ENCODE measurements at regions not wholly inside any gene's neighbourhood (a gene's known extent, or its start where the extent isn't known, plus 50 kb on each side); places are given as distances from the start of the nearest gene placed in this dataset.

DNA sequence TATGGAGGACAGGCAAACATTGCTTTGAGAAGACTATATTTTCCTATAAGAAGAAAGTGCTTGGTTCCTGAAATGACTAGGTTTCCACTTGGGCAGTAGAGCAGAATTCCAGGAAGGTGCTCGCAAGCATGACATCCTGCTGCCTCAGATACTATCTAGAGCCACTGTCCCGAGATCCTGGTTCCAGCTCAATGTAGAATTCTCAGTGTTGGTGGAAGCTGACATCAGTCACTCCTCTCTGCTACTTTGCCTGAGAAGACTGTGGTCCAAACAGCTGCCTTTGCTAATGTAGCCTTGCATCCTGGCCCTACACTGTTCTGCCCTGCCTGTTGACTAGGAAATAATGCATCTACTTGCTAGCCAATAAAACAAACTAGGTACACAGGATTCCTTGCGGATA is 50.0 kb upstream of the ITGA6 start:
- TF ChIP-seq ZFP3 (CRISPR knock-in tag; IDR thresholded peaks at IDR 0.05) = no peak
- TF ChIP-seq ZNF8 (CRISPR knock-in tag; IDR thresholded peaks at IDR 0.05) = no peak
- TF ChIP-seq PPARA (CRISPR knock-in tag; IDR thresholded peaks at IDR 0.05; ENCODE audit: borderline replicate concordance) = no peak
- TF ChIP-seq GLIS3 (CRISPR knock-in tag; IDR thresholded peaks at IDR 0.05) = no peak
- TF ChIP-seq, protein P1, sequence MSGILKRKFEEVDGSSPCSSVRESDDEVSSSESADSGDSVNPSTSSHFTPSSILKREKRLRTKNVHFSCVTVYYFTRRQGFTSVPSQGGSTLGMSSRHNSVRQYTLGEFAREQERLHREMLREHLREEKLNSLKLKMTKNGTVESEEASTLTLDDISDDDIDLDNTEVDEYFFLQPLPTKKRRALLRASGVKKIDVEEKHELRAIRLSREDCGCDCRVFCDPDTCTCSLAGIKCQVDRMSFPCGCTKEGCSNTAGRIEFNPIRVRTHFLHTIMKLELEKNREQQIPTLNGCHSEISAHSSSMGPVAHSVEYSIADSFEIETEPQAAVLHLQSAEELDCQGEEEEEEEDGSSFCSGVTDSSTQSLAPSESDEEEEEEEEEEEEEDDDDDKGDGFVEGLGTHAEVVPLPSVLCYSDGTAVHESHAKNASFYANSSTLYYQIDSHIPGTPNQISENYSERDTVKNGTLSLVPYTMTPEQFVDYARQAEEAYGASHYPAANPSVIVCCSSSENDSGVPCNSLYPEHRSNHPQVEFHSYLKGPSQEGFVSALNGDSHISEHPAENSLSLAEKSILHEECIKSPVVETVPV (CRISPR knock-in tag; IDR thresholded peaks at IDR 0.05) = no peak
- no peak for TF ChIP-seq ESRRG (CRISPR knock-in tag; IDR thresholded peaks at IDR 0.05)
- TF ChIP-seq RARB (CRISPR knock-in tag; IDR thresholded peaks at IDR 0.05) = no peak
- TF ChIP-seq, protein P2, sequence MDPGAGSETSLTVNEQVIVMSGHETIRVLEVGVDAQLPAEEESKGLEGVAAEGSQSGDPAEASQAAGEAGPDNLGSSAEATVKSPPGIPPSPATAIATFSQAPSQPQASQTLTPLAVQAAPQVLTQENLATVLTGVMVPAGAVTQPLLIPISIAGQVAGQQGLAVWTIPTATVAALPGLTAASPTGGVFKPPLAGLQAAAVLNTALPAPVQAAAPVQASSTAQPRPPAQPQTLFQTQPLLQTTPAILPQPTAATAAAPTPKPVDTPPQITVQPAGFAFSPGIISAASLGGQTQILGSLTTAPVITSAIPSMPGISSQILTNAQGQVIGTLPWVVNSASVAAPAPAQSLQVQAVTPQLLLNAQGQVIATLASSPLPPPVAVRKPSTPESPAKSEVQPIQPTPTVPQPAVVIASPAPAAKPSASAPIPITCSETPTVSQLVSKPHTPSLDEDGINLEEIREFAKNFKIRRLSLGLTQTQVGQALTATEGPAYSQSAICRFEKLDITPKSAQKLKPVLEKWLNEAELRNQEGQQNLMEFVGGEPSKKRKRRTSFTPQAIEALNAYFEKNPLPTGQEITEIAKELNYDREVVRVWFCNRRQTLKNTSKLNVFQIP (CRISPR knock-in tag; IDR thresholded peaks at IDR 0.05; ENCODE audit: borderline replicate concordance, low read depth) = no peak
- no peak for TF ChIP-seq ZFP30 (CRISPR knock-in tag; IDR thresholded peaks at IDR 0.05)
- TF ChIP-seq ZC3H10 (CRISPR knock-in tag; IDR thresholded peaks at IDR 0.05) = no peak
- TF ChIP-seq ZNF565 (CRISPR knock-in tag; conservative IDR thresholded peaks at IDR 0.05; ENCODE audit: low read depth) = no peak
- TF ChIP-seq BACH2 (CRISPR knock-in tag; IDR thresholded peaks at IDR 0.05; ENCODE audit: borderline replicate concordance) = no peak
- no peak for TF ChIP-seq TOX (CRISPR knock-in tag; IDR thresholded peaks at IDR 0.05; ENCODE audit: borderline replicate concordance)
- TF ChIP-seq, protein P3, sequence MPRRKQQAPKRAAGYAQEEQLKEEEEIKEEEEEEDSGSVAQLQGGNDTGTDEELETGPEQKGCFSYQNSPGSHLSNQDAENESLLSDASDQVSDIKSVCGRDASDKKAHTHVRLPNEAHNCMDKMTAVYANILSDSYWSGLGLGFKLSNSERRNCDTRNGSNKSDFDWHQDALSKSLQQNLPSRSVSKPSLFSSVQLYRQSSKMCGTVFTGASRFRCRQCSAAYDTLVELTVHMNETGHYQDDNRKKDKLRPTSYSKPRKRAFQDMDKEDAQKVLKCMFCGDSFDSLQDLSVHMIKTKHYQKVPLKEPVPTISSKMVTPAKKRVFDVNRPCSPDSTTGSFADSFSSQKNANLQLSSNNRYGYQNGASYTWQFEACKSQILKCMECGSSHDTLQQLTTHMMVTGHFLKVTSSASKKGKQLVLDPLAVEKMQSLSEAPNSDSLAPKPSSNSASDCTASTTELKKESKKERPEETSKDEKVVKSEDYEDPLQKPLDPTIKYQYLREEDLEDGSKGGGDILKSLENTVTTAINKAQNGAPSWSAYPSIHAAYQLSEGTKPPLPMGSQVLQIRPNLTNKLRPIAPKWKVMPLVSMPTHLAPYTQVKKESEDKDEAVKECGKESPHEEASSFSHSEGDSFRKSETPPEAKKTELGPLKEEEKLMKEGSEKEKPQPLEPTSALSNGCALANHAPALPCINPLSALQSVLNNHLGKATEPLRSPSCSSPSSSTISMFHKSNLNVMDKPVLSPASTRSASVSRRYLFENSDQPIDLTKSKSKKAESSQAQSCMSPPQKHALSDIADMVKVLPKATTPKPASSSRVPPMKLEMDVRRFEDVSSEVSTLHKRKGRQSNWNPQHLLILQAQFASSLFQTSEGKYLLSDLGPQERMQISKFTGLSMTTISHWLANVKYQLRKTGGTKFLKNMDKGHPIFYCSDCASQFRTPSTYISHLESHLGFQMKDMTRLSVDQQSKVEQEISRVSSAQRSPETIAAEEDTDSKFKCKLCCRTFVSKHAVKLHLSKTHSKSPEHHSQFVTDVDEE (CRISPR knock-in tag; IDR thresholded peaks at IDR 0.05) = no peak
- no peak for TF ChIP-seq CSDC2 (CRISPR knock-in tag; IDR thresholded peaks at IDR 0.05)
- no peak for TF ChIP-seq ISL1 (CRISPR knock-in tag; IDR thresholded peaks at IDR 0.05)
- TF ChIP-seq, protein P4, sequence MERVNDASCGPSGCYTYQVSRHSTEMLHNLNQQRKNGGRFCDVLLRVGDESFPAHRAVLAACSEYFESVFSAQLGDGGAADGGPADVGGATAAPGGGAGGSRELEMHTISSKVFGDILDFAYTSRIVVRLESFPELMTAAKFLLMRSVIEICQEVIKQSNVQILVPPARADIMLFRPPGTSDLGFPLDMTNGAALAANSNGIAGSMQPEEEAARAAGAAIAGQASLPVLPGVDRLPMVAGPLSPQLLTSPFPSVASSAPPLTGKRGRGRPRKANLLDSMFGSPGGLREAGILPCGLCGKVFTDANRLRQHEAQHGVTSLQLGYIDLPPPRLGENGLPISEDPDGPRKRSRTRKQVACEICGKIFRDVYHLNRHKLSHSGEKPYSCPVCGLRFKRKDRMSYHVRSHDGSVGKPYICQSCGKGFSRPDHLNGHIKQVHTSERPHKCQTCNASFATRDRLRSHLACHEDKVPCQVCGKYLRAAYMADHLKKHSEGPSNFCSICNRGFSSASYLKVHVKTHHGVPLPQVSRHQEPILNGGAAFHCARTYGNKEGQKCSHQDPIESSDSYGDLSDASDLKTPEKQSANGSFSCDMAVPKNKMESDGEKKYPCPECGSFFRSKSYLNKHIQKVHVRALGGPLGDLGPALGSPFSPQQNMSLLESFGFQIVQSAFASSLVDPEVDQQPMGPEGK (CRISPR knock-in tag; IDR thresholded peaks at IDR 0.05; ENCODE audit: borderline replicate concordance) = no peak
- no peak for TF ChIP-seq TCF4 (CRISPR knock-in tag; IDR thresholded peaks at IDR 0.05; ENCODE audit: borderline replicate concordance)
- no peak for TF ChIP-seq ZNF70 (CRISPR knock-in tag; IDR thresholded peaks at IDR 0.05)
- no peak; the same call in 2 of the 3 replicates for ATAC-seq

Data from SK-N-SH treated with all-trans-retinoic acid at 6 μM for 48 hours (cell line).